Activated B cell treated with CpG ODN at 0.5 μM for 24 hours (primary cell): ENCODE measurements at regions not wholly inside any gene's neighbourhood (a gene's known extent, or its start where the extent isn't known, plus 50 kb on each side); places are given as distances from the start of the nearest gene placed in this dataset.

Source experiments
- ATAC-seq: fragments of 200-7000 bp; cut with Tn5 transposase; one replicate; pipeline ENCODE4 v1.10.0; 2021; ENCODE audit warnings: low read depth, mild to moderate bottlenecking, moderate library complexity
- CTCF ChIA-PET: fragments of 350-600 bp; sonication (Branson Sonifier 250); formaldehyde crosslinking; loops from one replicate; lab custom pipeline; 2021; ENCODE audit warnings: antibody characterized with exemption; lab: Charles Lee
- POLR2A ChIA-PET: fragments of 350-600 bp; sonication (Branson Sonifier 250); formaldehyde crosslinking; loops from one replicate; lab custom pipeline; 2021; ENCODE audit warnings: antibody characterized with exemption; lab: Charles Lee
- DNase-seq: peaks from one replicate; pipeline ENCODE4 v3.0.0; 2022
- H3K27ac Mint-ChIP-seq: one replicate; pipeline ENCODE4 v1.8.0; 2020; ENCODE audit warnings: mixed read lengths
- H3K27me3 Mint-ChIP-seq: one replicate; pipeline ENCODE4 v1.8.0; 2021; ENCODE audit warnings: mixed read lengths
- H3K36me3 Mint-ChIP-seq: one replicate; pipeline ENCODE4 v1.8.0; 2021; ENCODE audit warnings: low read depth, mixed read lengths
- H3K4me1 Mint-ChIP-seq: one replicate; pipeline ENCODE4 v1.8.0; 2021; ENCODE audit warnings: mixed read lengths
- H3K4me3 Mint-ChIP-seq: one replicate; pipeline ENCODE4 v1.8.0; 2020; ENCODE audit warnings: mild to moderate bottlenecking, mixed read lengths
- H3K9me3 Mint-ChIP-seq: one replicate; pipeline ENCODE4 v1.8.0; 2020; ENCODE audit warnings: mixed read lengths
- intact Hi-C: fragments of 100-400 bp; cut with micrococcal nuclease; formaldehyde crosslinking; loops from one replicate; pipeline ENCODE4 v1.15.1; 2024
- TF ChIP-seq, protein P1 (sequence below): fragments of 200-600 bp; IDR thresholded peaks from one replicate; pipeline ENCODE4 v1.8.0; 2022; ENCODE audit warnings: antibody characterized with exemption, mild to moderate bottlenecking

- intact Hi-C loops = no loop called here
- no peak for DNase-seq
- H3K27ac Mint-ChIP-seq = no peak overlapping the region
- no peaks in the 10 kb centered on the region for H3K27me3 Mint-ChIP-seq
- H3K4me3 Mint-ChIP-seq = no peak overlapping the region
- ChIA-PET CTCF (no interaction called here), POLR2A (no interaction called here)
- peaks cover 4% of the 10 kb centered on the region for H3K4me1 Mint-ChIP-seq
- H3K36me3 Mint-ChIP-seq = no peaks in the 10 kb centered on the region
- H3K9me3 Mint-ChIP-seq = no peaks in the 10 kb centered on the region
- TF ChIP-seq, protein P1, sequence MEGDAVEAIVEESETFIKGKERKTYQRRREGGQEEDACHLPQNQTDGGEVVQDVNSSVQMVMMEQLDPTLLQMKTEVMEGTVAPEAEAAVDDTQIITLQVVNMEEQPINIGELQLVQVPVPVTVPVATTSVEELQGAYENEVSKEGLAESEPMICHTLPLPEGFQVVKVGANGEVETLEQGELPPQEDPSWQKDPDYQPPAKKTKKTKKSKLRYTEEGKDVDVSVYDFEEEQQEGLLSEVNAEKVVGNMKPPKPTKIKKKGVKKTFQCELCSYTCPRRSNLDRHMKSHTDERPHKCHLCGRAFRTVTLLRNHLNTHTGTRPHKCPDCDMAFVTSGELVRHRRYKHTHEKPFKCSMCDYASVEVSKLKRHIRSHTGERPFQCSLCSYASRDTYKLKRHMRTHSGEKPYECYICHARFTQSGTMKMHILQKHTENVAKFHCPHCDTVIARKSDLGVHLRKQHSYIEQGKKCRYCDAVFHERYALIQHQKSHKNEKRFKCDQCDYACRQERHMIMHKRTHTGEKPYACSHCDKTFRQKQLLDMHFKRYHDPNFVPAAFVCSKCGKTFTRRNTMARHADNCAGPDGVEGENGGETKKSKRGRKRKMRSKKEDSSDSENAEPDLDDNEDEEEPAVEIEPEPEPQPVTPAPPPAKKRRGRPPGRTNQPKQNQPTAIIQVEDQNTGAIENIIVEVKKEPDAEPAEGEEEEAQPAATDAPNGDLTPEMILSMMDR = no peak
- ATAC-seq = no peak
These were observed 128.1 kb downstream of the SLC25A47 start for GRCh38 chr14:100451264-100451663.

DNA sequence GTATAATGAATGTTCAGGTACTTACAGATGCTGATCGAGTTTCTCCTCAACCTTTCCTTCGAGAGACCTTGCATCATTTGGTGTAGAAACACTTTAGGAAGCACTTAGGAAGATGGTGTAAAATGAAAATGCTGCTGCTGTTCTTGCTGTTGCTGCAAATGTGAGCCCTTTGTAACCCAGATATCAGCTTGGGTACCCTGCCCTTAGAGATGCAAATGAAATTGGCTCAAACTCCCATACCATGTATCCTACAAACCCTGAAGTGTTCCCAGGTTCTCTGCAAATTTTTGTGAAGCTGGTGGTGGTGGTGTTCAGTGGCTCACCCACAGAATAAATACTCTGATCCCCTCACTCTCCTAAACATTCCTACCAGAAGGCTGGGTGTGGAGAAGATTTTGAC, 130.8 kb downstream of the SLC25A47 start:
- Mint-ChIP-seq H3K4me3 (no peak overlapping the region), H3K27me3 (no peaks in the 10 kb centered on the region), H3K36me3 (no peaks in the 10 kb centered on the region), H3K4me1 (no peaks in the 10 kb centered on the region), H3K9me3 (no peaks in the 10 kb centered on the region), H3K27ac (no peak overlapping the region)
- DNase-seq (no peak), ATAC-seq (no peak)
- intact Hi-C loops = no loop called here
- ChIA-PET POLR2A (no interaction called here), CTCF (no interaction called here)
- TF ChIP-seq, protein P1 = no peak

DNA sequence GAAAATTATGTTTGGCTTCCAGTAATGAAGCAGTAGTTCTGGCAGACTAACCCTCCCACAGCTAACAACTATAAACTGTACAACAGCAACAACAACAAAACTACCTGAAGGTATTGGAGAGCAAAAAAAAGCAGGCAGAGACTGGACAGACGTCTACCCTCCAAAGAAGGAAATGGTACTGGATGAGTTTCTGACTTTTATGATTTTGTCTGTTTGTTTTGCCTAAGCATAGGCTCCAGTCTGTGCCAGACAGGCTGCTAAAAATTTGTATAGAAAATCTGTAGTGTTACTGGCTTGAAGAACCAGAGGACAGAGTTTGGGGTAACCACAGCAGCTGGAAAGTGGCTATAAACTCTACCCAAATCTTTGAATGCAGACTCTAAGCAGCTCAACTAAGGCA, 131.3 kb downstream of the SLC25A47 start:
- intact Hi-C loops = no loop called here
- DNase-seq = no peak
- CTCF ChIA-PET = no interaction called here

DNA sequence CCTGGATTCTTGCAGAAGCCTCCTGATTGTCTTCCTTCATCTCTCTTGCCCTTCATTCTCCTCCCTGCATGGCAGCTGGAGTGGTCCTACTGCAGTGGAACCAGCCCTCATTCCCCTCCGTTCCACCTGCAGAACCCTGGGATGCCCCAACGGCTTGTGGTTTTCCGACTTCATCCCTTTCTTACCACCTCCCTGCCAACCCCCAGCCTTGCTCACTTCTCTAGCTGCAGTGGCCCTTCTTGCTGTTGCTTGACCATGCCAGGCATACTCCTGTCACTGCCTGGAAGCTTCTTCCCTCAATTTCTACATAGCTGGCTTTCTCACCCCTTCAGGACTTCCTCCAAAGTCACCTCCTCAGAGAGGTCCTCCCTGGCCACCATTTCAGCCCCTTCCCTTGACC, 123.3 kb downstream of the BEGAIN start:
- H3K9me3 Mint-ChIP-seq = no peaks in the 10 kb centered on the region
- TF ChIP-seq, protein P1 = no peak
- intact Hi-C loops = no loop called here
- DNase-seq (no peak), ATAC-seq (no peak)
- no peaks in the 10 kb centered on the region for H3K4me1 Mint-ChIP-seq
- H3K4me3 Mint-ChIP-seq = no peak overlapping the region
- ChIA-PET CTCF (no interaction called here), POLR2A (no interaction called here)
- H3K27me3 Mint-ChIP-seq = no peaks in the 10 kb centered on the region
- H3K27ac Mint-ChIP-seq = no peak overlapping the region
- peaks cover 5% of the 10 kb centered on the region for H3K36me3 Mint-ChIP-seq

More for the DNA sequence above, 131.3 kb downstream of the SLC25A47 start:
- H3K4me3 Mint-ChIP-seq = no peak overlapping the region
- TF ChIP-seq, protein P1 = no peak
- no peaks in the 10 kb centered on the region for H3K36me3 Mint-ChIP-seq
- no peaks in the 10 kb centered on the region for H3K9me3 Mint-ChIP-seq
- H3K27ac Mint-ChIP-seq = no peak overlapping the region
- POLR2A ChIA-PET = no interaction called here
- ATAC-seq = no peak
- no peaks in the 10 kb centered on the region for H3K27me3 Mint-ChIP-seq
- H3K4me1 Mint-ChIP-seq = no peaks in the 10 kb centered on the region

GRCh38 chr14:100466111-100466856, 120.9 kb downstream of the BEGAIN start:
- Mint-ChIP-seq H3K9me3 (no peaks in the 10 kb centered on the region), H3K27ac (no peak overlapping the region), H3K4me1 (no peaks in the 10 kb centered on the region), H3K36me3 (peaks cover 10% of the 10 kb centered on the region), H3K4me3 (no peak overlapping the region), H3K27me3 (no peaks in the 10 kb centered on the region)
- ATAC-seq (no peak), DNase-seq (no peak)
- ChIA-PET POLR2A (no interaction called here), CTCF (no interaction called here)
- intact Hi-C loops = no loop called here
- TF ChIP-seq, protein P1 = no peak
